ENCODE measurements at regions not wholly inside any gene's neighbourhood (a gene's known extent, or its start where the extent isn't known, plus 50 kb on each side); places are given as distances from the start of the nearest gene placed in this dataset.

GRCh38 chr4:59068722-59069418, 1958.7 kb upstream of the IGFBP7 start:
- no peak for FAIRE-seq

GRCh38 chr4:59086410-59086809, 1976.2 kb upstream of the IGFBP7 start:
- FAIRE-seq (no peak), DNase-seq (ENCODE audit: insufficient read length, low spot score) (no peak)

More at GRCh38 chr4:59068722-59069418, 1958.7 kb upstream of the IGFBP7 start:
- DNase-seq (ENCODE audit: insufficient read length, low spot score): no peak

GRCh38 chr4:59091146-59092142, 1981.3 kb upstream of the IGFBP7 start:
- FAIRE-seq (no peak), DNase-seq (ENCODE audit: insufficient read length, low spot score) (no peak)

- DNase-seq (ENCODE audit: insufficient read length, low spot score): no peak
- FAIRE-seq: no peak
Measured at GRCh38 chr4:59094505-59094904, 1984.3 kb upstream of the IGFBP7 start.

- FAIRE-seq (no peak), DNase-seq (ENCODE audit: insufficient read length, low spot score) (no peak)
Measured at GRCh38 chr4:59102311-59102710, 1992.1 kb upstream of the IGFBP7 start.

- no peak for DNase-seq (ENCODE audit: insufficient read length, low spot score)
- no peak for FAIRE-seq
Measured at GRCh38 chr4:59120287-59120814, 2010.2 kb upstream of the IGFBP7 start.

GRCh38 chr4:59122626-59123025, 2012.4 kb upstream of the IGFBP7 start:
- FAIRE-seq: no peak
- DNase-seq (ENCODE audit: insufficient read length, low spot score): no peak

GRCh38 chr4:59126159-59126558, 2016.0 kb upstream of the IGFBP7 start:
- no peak for FAIRE-seq
- DNase-seq (ENCODE audit: insufficient read length, low spot score): no peak

- no peak for FAIRE-seq
- no peak for DNase-seq (ENCODE audit: insufficient read length, low spot score)
Measured at GRCh38 chr4:59127006-59127405, 2016.8 kb upstream of the IGFBP7 start.

GRCh38 chr4:59127743-59128142, 2017.6 kb upstream of the IGFBP7 start:
- FAIRE-seq (no peak), DNase-seq (ENCODE audit: insufficient read length, low spot score) (no peak)

GRCh38 chr4:59135248-59135985, 2025.2 kb upstream of the IGFBP7 start:
- FAIRE-seq (no peak), DNase-seq (ENCODE audit: insufficient read length, low spot score) (no peak)

- FAIRE-seq (no peak), DNase-seq (ENCODE audit: insufficient read length, low spot score) (no peak)
Measured at GRCh38 chr4:59161249-59161648, 2038.9 kb upstream of the ADGRL3 start.

- FAIRE-seq: no peak
- no peak for DNase-seq (ENCODE audit: insufficient read length, low spot score)
Measured at GRCh38 chr4:59175617-59176016, 2024.5 kb upstream of the ADGRL3 start.

GRCh38 chr4:59179372-59179771, 2020.8 kb upstream of the ADGRL3 start:
- FAIRE-seq: no peak

GRCh38 chr4:59180161-59180560, 2020.0 kb upstream of the ADGRL3 start:
- no peak for DNase-seq (ENCODE audit: insufficient read length, low spot score)
- no peak for FAIRE-seq

More at GRCh38 chr4:59179372-59179771, 2020.8 kb upstream of the ADGRL3 start:
- no peak for DNase-seq (ENCODE audit: insufficient read length, low spot score)

- DNase-seq (ENCODE audit: insufficient read length, low spot score) (no peak), FAIRE-seq (no peak)
Measured at GRCh38 chr4:59180969-59181368, 2019.2 kb upstream of the ADGRL3 start.

- no peak for DNase-seq (ENCODE audit: insufficient read length, low spot score)
- FAIRE-seq: no peak
Measured at GRCh38 chr4:59195839-59196238, 2004.3 kb upstream of the ADGRL3 start.

GRCh38 chr4:59200992-59201391, 1999.1 kb upstream of the ADGRL3 start:
- no peak for DNase-seq (ENCODE audit: insufficient read length, low spot score)
- no peak for FAIRE-seq

GRCh38 chr4:59217910-59218631, 1982.1 kb upstream of the ADGRL3 start:
- FAIRE-seq (no peak), DNase-seq (ENCODE audit: insufficient read length, low spot score) (no peak)

GRCh38 chr4:59222221-59222620, 1977.9 kb upstream of the ADGRL3 start:
- no peak for FAIRE-seq
- no peak for DNase-seq (ENCODE audit: insufficient read length, low spot score)
